HCT116 (cell line): ENCODE measurements at regions not wholly inside any gene's neighbourhood (a gene's known extent, or its start where the extent isn't known, plus 50 kb on each side); places are given as distances from the start of the nearest gene placed in this dataset.
A peak's percentile ranks its signal among the peaks of the same experiment; 100 is the strongest.

Experiments used
- ATAC-seq: fragments of 200-7000 bp; cut with Tn5 transposase; 2 replicates; pipeline ENCODE4 v1.9.1; 2020; ENCODE audit warnings: mild to moderate bottlenecking, moderate library complexity
- BruUV-seq: library from RNA; stranded (reverse); fragments of 400-500 nt; replicated peaks from 2 replicates; lab custom pipeline; 2021; lab: Mats Ljungman, UMichigan
- CTCF ChIA-PET: fragments of 300-600 bp; sonication (Branson Sonifier 250); formaldehyde crosslinking; loops from one replicate; lab custom pipeline; 2021; ENCODE audit warnings: antibody characterized with exemption; lab: Charles Lee
- POLR2A ChIA-PET: fragments of 300-600, 350-600 bp; sonication (Branson Sonifier 250); formaldehyde crosslinking; loops from one replicate; lab custom pipeline; 2021; ENCODE audit warnings: antibody characterized with exemption; lab: Charles Lee
- RAD21 ChIA-PET, 2 experiments: fragments of 300-600 bp; sonication (Branson Sonifier 250); formaldehyde crosslinking; loops; one replicate each; lab custom pipeline; 2023; ENCODE audit warnings: low total read pairs in 2 of 2; ENCODE audit not compliant: uncharacterized antibody in 2 of 2, unreplicated experiment in 2 of 2, low non-redundant PET in 1 of 2; lab: Charles Lee
- DNase-seq: peaks from one replicate; pipeline ENCODE4 v3.0.0-alpha.2; 2010; ENCODE audit warnings: low read depth, low spot score
- H2AFZ ChIP-seq: fragments of 200-600 bp; shearing (Covaris generic), sonication (generic); 2 replicates; pipeline ENCODE4 v1.6.1; 2017; ENCODE audit warnings: low read depth, mixed run types, mixed read lengths, antibody characterized with exemption, low read length; ENCODE audit not compliant: poor library complexity, severe bottlenecking
- H3K27ac ChIP-seq: 2 replicates; pipeline ENCODE4 v1.5.1; 2012; ENCODE audit warnings: low read depth, low read length
- H3K27me3 ChIP-seq: fragments of 200-600 bp; sonication (generic); 2 replicates; pipeline ENCODE4 v1.6.1; 2016; ENCODE audit warnings: mixed run types, low read length, mixed read lengths; ENCODE audit not compliant: insufficient read depth
- H3K36me3 ChIP-seq, 2 experiments: fragments of 200-500 bp in 1 of 2; fragments of 200-600 bp in 1 of 2; sonication (Bioruptor generic) in 1 of 2; sonication (generic) in 1 of 2; 2 replicates each; pipeline versions ENCODE4 v1.5.1 to v1.6.1; 2014 to 2016; ENCODE audit warnings: low read length in 2 of 2, inconsistent platforms in 1 of 2, mixed read lengths in 1 of 2, mixed run types in 1 of 2; ENCODE audit not compliant: insufficient read depth in 2 of 2, control insufficient read depth in 1 of 2
- H3K4me1 ChIP-seq, 2 experiments: fragments of 200-600 bp in 1 of 2; sonication (generic) in 1 of 2; 2 replicates each; pipeline versions ENCODE4 v1.5.1 to v1.6.1; 2012 to 2017; ENCODE audit warnings: low read length in 2 of 2, inconsistent platforms in 1 of 2, mild to moderate bottlenecking in 1 of 2, mixed read lengths in 1 of 2, mixed run types in 1 of 2, moderate library complexity in 1 of 2; ENCODE audit not compliant: insufficient read depth in 2 of 2, control insufficient read depth in 1 of 2
- H3K4me2 ChIP-seq: fragments of 200-600 bp; sonication (generic); 2 replicates; pipeline ENCODE4 v1.6.1; 2017; ENCODE audit warnings: mixed run types, low read length, mixed read lengths
- H3K4me3 ChIP-seq, 2 experiments: fragments of 200-600 bp in 1 of 2; sonication (generic) in 1 of 2; replicated peaks in 1 of 2; 2 replicates each; pipeline ENCODE4 v1.5.1; 2011 to 2016; ENCODE audit warnings: low read length in 2 of 2, control low read depth in 1 of 2, low read depth in 1 of 2, mild to moderate bottlenecking in 1 of 2, mixed read lengths in 1 of 2, mixed run types in 1 of 2
- H3K79me2 ChIP-seq: fragments of 200-600 bp; sonication (generic); 2 replicates; pipeline ENCODE4 v1.6.1; 2017; ENCODE audit warnings: mild to moderate bottlenecking, mixed run types, low read length, moderate library complexity, mixed read lengths; ENCODE audit not compliant: insufficient read depth
- H3K9ac ChIP-seq: fragments of 200-600 bp; sonication (generic); 2 replicates; pipeline ENCODE4 v1.6.1; 2016; ENCODE audit warnings: low read length, mixed read lengths
- H3K9me2 ChIP-seq: fragments of 200-600 bp; sonication (generic), shearing (Covaris generic); 2 replicates; pipeline ENCODE4 v1.6.1; 2017; ENCODE audit warnings: mixed run types, mild to moderate bottlenecking, moderate library complexity; ENCODE audit not compliant: insufficient read depth
- H3K9me3 ChIP-seq, 2 experiments: fragments of 200-500 bp in 1 of 2; fragments of 200-600 bp in 1 of 2; sonication (Bioruptor generic) in 1 of 2; sonication (generic) in 1 of 2; 2 replicates each; pipeline ENCODE4 v1.6.1; 2014 to 2017; ENCODE audit warnings: low read length in 2 of 2, mixed read lengths in 2 of 2, inconsistent platforms in 1 of 2, low read depth in 1 of 2, mild to moderate bottlenecking in 1 of 2, mixed run types in 1 of 2, moderate library complexity in 1 of 2; ENCODE audit not compliant: control insufficient read depth in 1 of 2, insufficient read depth in 1 of 2
- H4K20me1 ChIP-seq: fragments of 200-600 bp; sonication (generic), shearing (Covaris generic); 2 replicates; pipeline ENCODE4 v1.6.1; 2017; ENCODE audit warnings: mixed run types, mild to moderate bottlenecking, moderate library complexity; ENCODE audit not compliant: insufficient read depth
- CEBPB ChIP-seq: IDR thresholded peaks from 2 replicates; pipeline ENCODE4 v1.6.1; 2012; ENCODE audit warnings: low read depth
- EGR1 ChIP-seq: IDR thresholded peaks from 2 replicates; pipeline ENCODE4 v1.6.1; 2012; ENCODE audit warnings: low read depth
- ELF1 ChIP-seq: IDR thresholded peaks from 2 replicates; pipeline ENCODE4 v1.6.1; 2012; ENCODE audit warnings: low read depth, borderline replicate concordance
- EZH2 ChIP-seq: fragments of 200-600 bp; sonication (generic); IDR thresholded peaks from 2 replicates; pipeline ENCODE4 v1.6.1; 2017; ENCODE audit warnings: antibody characterized with exemption, mixed run types
- EZH2phosphoT487 ChIP-seq: fragments of 200-600 bp; IDR thresholded peaks from 2 replicates; pipeline ENCODE4 v1.6.1; 2018; ENCODE audit warnings: antibody characterized with exemption, borderline replicate concordance
- POLR2A ChIP-seq: IDR thresholded peaks from 2 replicates; pipeline ENCODE4 v1.7.0; 2011; ENCODE audit warnings: borderline replicate concordance; ENCODE audit not compliant: insufficient read depth, insufficient read length; ENCODE audit errors: extremely low read depth
- POLR2AphosphoS5 ChIP-seq: IDR thresholded peaks from 2 replicates; pipeline ENCODE4 v1.6.1; 2011; ENCODE audit warnings: mild to moderate bottlenecking, low read depth, low read length, moderate library complexity
- SIN3A ChIP-seq: IDR thresholded peaks from 2 replicates; pipeline ENCODE4 v1.6.1; 2012; ENCODE audit warnings: low read depth
- SRF ChIP-seq: IDR thresholded peaks from 2 replicates; pipeline ENCODE4 v1.6.1; 2012; ENCODE audit warnings: low read depth
- intact Hi-C: fragments of 100-400 bp; cut with micrococcal nuclease; formaldehyde crosslinking; loops from 2 replicates; pipeline ENCODE4 v1.10.0; 2022
- TF ChIP-seq, protein P1 (sequence below): IDR thresholded peaks from 2 replicates; pipeline ENCODE4 v1.6.1; 2012

DNA sequence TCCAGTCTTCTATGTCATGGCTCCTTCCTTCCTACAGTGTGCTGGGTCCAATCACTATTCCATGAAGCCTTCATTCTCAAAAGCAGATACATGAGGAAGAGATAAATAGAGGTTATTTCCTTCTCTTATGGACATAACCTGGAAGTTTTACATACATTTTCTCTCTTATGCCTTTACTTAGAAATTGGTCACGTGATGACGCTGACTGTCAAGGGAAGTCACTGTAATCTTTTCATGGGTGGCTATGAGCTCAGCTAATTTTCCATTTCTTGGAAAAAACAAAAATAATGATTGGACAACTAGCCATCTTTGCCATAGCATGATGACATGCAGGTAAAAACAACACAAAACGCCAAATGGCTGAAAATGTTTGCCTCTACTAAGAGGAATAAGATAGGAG is 151.6 kb upstream of the PRSS16 start:
- TF ChIP-seq SIN3A: no peak
- no peak for TF ChIP-seq EZH2
- no peak for TF ChIP-seq CEBPB
- no peak for TF ChIP-seq SRF
- TF ChIP-seq POLR2AphosphoS5: no peak
- TF ChIP-seq EGR1: no peak
- no peaks in the 10 kb centered on the region for H3K36me3 ChIP-seq

DNA sequence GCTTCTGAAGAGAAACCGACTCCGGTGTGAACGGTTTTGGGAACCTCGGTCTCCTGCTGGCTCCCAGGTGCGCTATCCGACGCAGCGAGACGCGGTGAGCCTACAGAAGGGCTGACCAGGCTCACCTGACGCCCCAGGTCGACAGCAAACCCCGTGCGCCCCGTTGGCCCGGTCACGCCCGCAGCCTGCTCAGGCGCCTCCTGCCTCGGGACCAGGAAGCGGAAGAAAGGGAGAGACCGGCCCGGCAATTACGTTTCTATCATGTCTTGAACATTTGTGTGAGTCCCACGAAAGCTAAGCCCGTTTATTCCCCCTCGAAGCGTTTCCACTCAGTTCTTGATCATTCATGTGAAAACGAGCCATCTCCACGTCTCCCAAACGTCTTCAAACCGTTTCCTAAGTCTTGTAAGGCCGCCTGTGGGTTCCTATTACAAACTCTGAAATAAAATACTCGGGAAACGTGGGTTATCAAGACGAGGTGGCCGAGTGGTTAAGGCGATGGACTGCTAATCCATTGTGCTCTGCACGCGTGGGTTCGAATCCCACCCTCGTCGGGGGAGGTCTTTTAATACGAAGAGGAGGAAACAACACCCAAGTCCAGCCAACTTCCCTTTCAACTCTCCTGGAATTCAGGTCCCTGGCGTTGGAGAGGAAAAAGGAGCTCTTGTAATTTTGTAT is 150.5 kb upstream of the PRSS16 start:
- ChIA-PET CTCF (no interaction called here), POLR2A (no interaction called here), RAD21 (no interaction called here)
- Histone ChIP-seq H3K79me2 (no peaks in the 10 kb centered on the region), H3K27me3 (no peaks in the 10 kb centered on the region), H3K9me3 (no peaks in the 10 kb centered on the region), H4K20me1 (no peaks in the 10 kb centered on the region), H3K4me1 (peaks cover 0 to 15% of the 10 kb centered on the region in 2 experiments; a peak in 3 of 4 replicates), H3K9ac (peak overlapping the region; percentile 28), H3K4me2 (peak overlapping the region; percentile 67), H3K9me2 (no peaks in the 10 kb centered on the region), H3K4me3 (peak overlapping the region; percentile 25 to 37), H3K36me3 (no peaks in the 10 kb centered on the region), H3K27ac (peak overlapping the region; percentile 56), H2AFZ (peak overlapping the region; percentile 61)
- TF ChIP-seq POLR2A (no peak), ELF1 (peak; percentile 32; the same call in 1 of the 2 replicates), EZH2phosphoT487 (no peak)
- TF ChIP-seq, protein P1, sequence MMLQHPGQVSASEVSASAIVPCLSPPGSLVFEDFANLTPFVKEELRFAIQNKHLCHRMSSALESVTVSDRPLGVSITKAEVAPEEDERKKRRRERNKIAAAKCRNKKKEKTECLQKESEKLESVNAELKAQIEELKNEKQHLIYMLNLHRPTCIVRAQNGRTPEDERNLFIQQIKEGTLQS: peak; percentile 71
- ATAC-seq (peak; percentile 88), DNase-seq (peak; percentile 26)
- no TSS peak for BruUV-seq
- intact Hi-C loops: no loop called here

More for the DNA sequence above, 151.6 kb upstream of the PRSS16 start:
- Histone ChIP-seq H3K27ac (no peak overlapping the region), H3K9me3 (no peaks in the 10 kb centered on the region), H3K27me3 (no peaks in the 10 kb centered on the region), H3K9ac (no peak overlapping the region), H3K4me3 (no peak overlapping the region), H3K79me2 (no peaks in the 10 kb centered on the region), H3K4me2 (no peak overlapping the region; the same call in 1 of the 2 replicates), H2AFZ (peak overlapping the region; percentile 61), H3K9me2 (no peaks in the 10 kb centered on the region), H3K4me1 (peaks cover 0 to 22% of the 10 kb centered on the region in 2 experiments; a peak in 3 of 4 replicates), H4K20me1 (no peaks in the 10 kb centered on the region)
- no TSS peak for BruUV-seq
- intact Hi-C loops: no loop called here
- DNase-seq (no peak), ATAC-seq (no peak)
- CTCF ChIA-PET: no interaction called here
- POLR2A ChIA-PET: no interaction called here
- RAD21 ChIA-PET: no interaction called here
